GM23248 (cell line): ENCODE measurements at regions not wholly inside any gene's neighbourhood (a gene's known extent, or its start where the extent isn't known, plus 50 kb on each side); places are given as distances from the start of the nearest gene placed in this dataset.

Source experiments
- EZH2 ChIP-seq: fragments of 200-600 bp; sonication (generic); IDR thresholded peaks from 2 replicates; pipeline ENCODE4 v1.6.1; 2018; ENCODE audit warnings: antibody characterized with exemption, mild to moderate bottlenecking; ENCODE audit not compliant: insufficient read depth, poor library complexity, severe bottlenecking
- EZH2phosphoT487 ChIP-seq: fragments of 200-600 bp; sonication (generic); IDR thresholded peaks from 2 replicates; pipeline ENCODE4 v1.6.1; 2018; ENCODE audit warnings: antibody characterized with exemption, moderate library complexity, mild to moderate bottlenecking, low read depth; ENCODE audit not compliant: insufficient read depth

DNA sequence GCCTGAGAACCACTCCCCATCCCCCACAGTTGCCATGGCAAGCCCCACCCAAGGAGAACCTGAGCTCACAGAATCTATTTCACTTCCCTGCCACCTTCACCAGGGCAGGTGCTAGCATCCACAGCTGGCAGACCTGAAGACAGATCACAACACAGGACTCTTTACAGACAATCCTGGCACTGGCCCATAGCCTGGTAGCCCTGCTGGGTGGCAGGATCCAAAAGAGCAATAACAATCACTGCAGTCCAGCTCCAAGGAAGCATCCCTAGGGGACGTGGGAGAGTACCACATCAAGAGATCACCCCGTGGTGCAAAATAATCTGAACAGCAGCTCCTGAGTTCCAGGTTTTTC lies 463.2 kb upstream of the PIK3R1 start:
- TF ChIP-seq EZH2phosphoT487 (no peak), EZH2 (no peak)
